ENCODE measurements at regions not wholly inside any gene's neighbourhood (a gene's known extent, or its start where the extent isn't known, plus 50 kb on each side); places are given as distances from the start of the nearest gene placed in this dataset.
A peak's percentile ranks its signal among the peaks of the same experiment; 100 is the strongest.
"Not testable (repeated sequence)": the region's sequence is repeated elsewhere in the genome, so short reads cannot be mapped to it uniquely, and the experiment has no call there.

GRCh38 chrX:45584717-45585116 lies 384.0 kb upstream of the DIPK2B start:
- FAIRE-seq (no peak), DNase-seq (ENCODE audit: insufficient read length, low spot score) (no peak)
- TF ChIP-seq TAF1 (IDR thresholded peaks at IDR 0.05; ENCODE audit: low read depth, low read length) = no peak
- TF ChIP-seq POLR2AphosphoS5 (IDR thresholded peaks at IDR 0.05; ENCODE audit: low read depth, low read length) = no peak
- TF ChIP-seq SPI1 (IDR thresholded peaks at IDR 0.05; ENCODE audit: low read depth, low read length) = no peak
- TF ChIP-seq POU2F2 (IDR thresholded peaks at IDR 0.05; ENCODE audit: low read depth, low read length) = no peak
- TF ChIP-seq POLR2A (IDR thresholded peaks at IDR 0.05; ENCODE audit: low read depth, low read length) = no peak
- TF ChIP-seq PAX5 (IDR thresholded peaks at IDR 0.05; ENCODE audit: insufficient read depth, low read length, severe bottlenecking) = no peak

- no peak for DNase-seq (ENCODE audit: insufficient read length, low spot score)
- no peak for FAIRE-seq
- no peak for TF ChIP-seq SPI1 (IDR thresholded peaks at IDR 0.05; ENCODE audit: low read depth, low read length)
- no peak for TF ChIP-seq POLR2AphosphoS5 (IDR thresholded peaks at IDR 0.05; ENCODE audit: low read depth, low read length)
- TF ChIP-seq POU2F2 (IDR thresholded peaks at IDR 0.05; ENCODE audit: low read depth, low read length) = no peak
- no peak for TF ChIP-seq PAX5 (IDR thresholded peaks at IDR 0.05; ENCODE audit: insufficient read depth, low read length, severe bottlenecking)
- TF ChIP-seq TAF1 (IDR thresholded peaks at IDR 0.05; ENCODE audit: low read depth, low read length) = no peak
- no peak for TF ChIP-seq POLR2A (IDR thresholded peaks at IDR 0.05; ENCODE audit: low read depth, low read length)
These were observed 376.7 kb upstream of the DIPK2B start for GRCh38 chrX:45577361-45577760.

- TF ChIP-seq POU2F2 (IDR thresholded peaks at IDR 0.05; ENCODE audit: low read depth, low read length) (no peak), TAF1 (IDR thresholded peaks at IDR 0.05; ENCODE audit: low read depth, low read length) (no peak), POLR2A (IDR thresholded peaks at IDR 0.05; ENCODE audit: low read depth, low read length) (no peak), SPI1 (IDR thresholded peaks at IDR 0.05; ENCODE audit: low read depth, low read length) (no peak)
- FAIRE-seq = no peak
These were observed 370.8 kb upstream of the DIPK2B start for GRCh38 chrX:45571453-45571852.

GRCh38 chrX:45566456-45566855 lies 365.8 kb upstream of the DIPK2B start:
- DNase-seq (ENCODE audit: insufficient read length, low spot score) = no peak
- no peak for TF ChIP-seq SPI1 (IDR thresholded peaks at IDR 0.05; ENCODE audit: low read depth, low read length)
- TF ChIP-seq POLR2AphosphoS5 (IDR thresholded peaks at IDR 0.05; ENCODE audit: low read depth, low read length) = no peak
- no peak for TF ChIP-seq POU2F2 (IDR thresholded peaks at IDR 0.05; ENCODE audit: low read depth, low read length)
- no peak for TF ChIP-seq PAX5 (IDR thresholded peaks at IDR 0.05; ENCODE audit: insufficient read depth, low read length, severe bottlenecking)
- no peak for TF ChIP-seq POLR2A (IDR thresholded peaks at IDR 0.05; ENCODE audit: low read depth, low read length)
- no peak for TF ChIP-seq TAF1 (IDR thresholded peaks at IDR 0.05; ENCODE audit: low read depth, low read length)
- FAIRE-seq = no peak

More at GRCh38 chrX:45571453-45571852, 370.8 kb upstream of the DIPK2B start:
- no peak for DNase-seq (ENCODE audit: insufficient read length, low spot score)

- no peak for TF ChIP-seq POLR2A (IDR thresholded peaks at IDR 0.05; ENCODE audit: low read depth, low read length)
- TF ChIP-seq POU2F2 (IDR thresholded peaks at IDR 0.05; ENCODE audit: low read depth, low read length) = no peak
- TF ChIP-seq PAX5 (IDR thresholded peaks at IDR 0.05; ENCODE audit: insufficient read depth, low read length, severe bottlenecking) = no peak
- no peak for TF ChIP-seq SPI1 (IDR thresholded peaks at IDR 0.05; ENCODE audit: low read depth, low read length)
- no peak for TF ChIP-seq POLR2AphosphoS5 (IDR thresholded peaks at IDR 0.05; ENCODE audit: low read depth, low read length)
- no peak for TF ChIP-seq TAF1 (IDR thresholded peaks at IDR 0.05; ENCODE audit: low read depth, low read length)
- FAIRE-seq (peak; percentile 52), DNase-seq (ENCODE audit: insufficient read length, low spot score) (no peak)
These were observed 356.7 kb upstream of the DIPK2B start for GRCh38 chrX:45557387-45557786.

- no peak for TF ChIP-seq PAX5 (IDR thresholded peaks at IDR 0.05; ENCODE audit: insufficient read depth, low read length, severe bottlenecking)
- TF ChIP-seq POLR2AphosphoS5 (IDR thresholded peaks at IDR 0.05; ENCODE audit: low read depth, low read length) = no peak
- no peak for TF ChIP-seq POLR2A (IDR thresholded peaks at IDR 0.05; ENCODE audit: low read depth, low read length)
- no peak for TF ChIP-seq TAF1 (IDR thresholded peaks at IDR 0.05; ENCODE audit: low read depth, low read length)
- no peak for TF ChIP-seq POU2F2 (IDR thresholded peaks at IDR 0.05; ENCODE audit: low read depth, low read length)
- no peak for TF ChIP-seq SPI1 (IDR thresholded peaks at IDR 0.05; ENCODE audit: low read depth, low read length)
- DNase-seq (ENCODE audit: insufficient read length, low spot score) = no peak
- FAIRE-seq = no peak
These were observed 354.1 kb upstream of the DIPK2B start for GRCh38 chrX:45554736-45555135.

- FAIRE-seq = no peak
- TF ChIP-seq TAF1 (IDR thresholded peaks at IDR 0.05; ENCODE audit: low read depth, low read length) (no peak), POLR2AphosphoS5 (IDR thresholded peaks at IDR 0.05; ENCODE audit: low read depth, low read length) (no peak), POU2F2 (IDR thresholded peaks at IDR 0.05; ENCODE audit: low read depth, low read length) (no peak), SPI1 (IDR thresholded peaks at IDR 0.05; ENCODE audit: low read depth, low read length) (no peak), PAX5 (IDR thresholded peaks at IDR 0.05; ENCODE audit: insufficient read depth, low read length, severe bottlenecking) (no peak), POLR2A (IDR thresholded peaks at IDR 0.05; ENCODE audit: low read depth, low read length) (no peak)
- DNase-seq (ENCODE audit: insufficient read length, low spot score) = no peak
These were observed 352.7 kb upstream of the DIPK2B start for GRCh38 chrX:45553417-45553816.

- not testable (repeated sequence) for FAIRE-seq; DNase-seq (ENCODE audit: insufficient read length, low spot score)
These were observed 346.0 kb upstream of the DIPK2B start for GRCh38 chrX:45546697-45547096.

- no peak for DNase-seq (ENCODE audit: insufficient read length, low spot score)
- no peak for FAIRE-seq
- TF ChIP-seq SPI1 (IDR thresholded peaks at IDR 0.05; ENCODE audit: low read depth, low read length) (no peak), POU2F2 (IDR thresholded peaks at IDR 0.05; ENCODE audit: low read depth, low read length) (no peak), POLR2A (IDR thresholded peaks at IDR 0.05; ENCODE audit: low read depth, low read length) (no peak)
These were observed 339.5 kb upstream of the DIPK2B start for GRCh38 chrX:45540181-45540580.

GRCh38 chrX:45537936-45538335 lies 337.3 kb upstream of the DIPK2B start:
- DNase-seq (ENCODE audit: insufficient read length, low spot score) (no peak), FAIRE-seq (no peak)

More at GRCh38 chrX:45537936-45538335, 337.3 kb upstream of the DIPK2B start:
- TF ChIP-seq POU2F2 (IDR thresholded peaks at IDR 0.05; ENCODE audit: low read depth, low read length) = no peak
- no peak for TF ChIP-seq SPI1 (IDR thresholded peaks at IDR 0.05; ENCODE audit: low read depth, low read length)
- TF ChIP-seq POLR2A (IDR thresholded peaks at IDR 0.05; ENCODE audit: low read depth, low read length) = no peak
- TF ChIP-seq TAF1 (IDR thresholded peaks at IDR 0.05; ENCODE audit: low read depth, low read length) = no peak
- TF ChIP-seq POLR2AphosphoS5 (IDR thresholded peaks at IDR 0.05; ENCODE audit: low read depth, low read length) = no peak
- TF ChIP-seq PAX5 (IDR thresholded peaks at IDR 0.05; ENCODE audit: insufficient read depth, low read length, severe bottlenecking) = no peak
